ENCODE measurements at regions not wholly inside any gene's neighbourhood (a gene's known extent, or its start where the extent isn't known, plus 50 kb on each side); places are given as distances from the start of the nearest gene placed in this dataset.
A peak's percentile ranks its signal among the peaks of the same experiment; 100 is the strongest.

DNA sequence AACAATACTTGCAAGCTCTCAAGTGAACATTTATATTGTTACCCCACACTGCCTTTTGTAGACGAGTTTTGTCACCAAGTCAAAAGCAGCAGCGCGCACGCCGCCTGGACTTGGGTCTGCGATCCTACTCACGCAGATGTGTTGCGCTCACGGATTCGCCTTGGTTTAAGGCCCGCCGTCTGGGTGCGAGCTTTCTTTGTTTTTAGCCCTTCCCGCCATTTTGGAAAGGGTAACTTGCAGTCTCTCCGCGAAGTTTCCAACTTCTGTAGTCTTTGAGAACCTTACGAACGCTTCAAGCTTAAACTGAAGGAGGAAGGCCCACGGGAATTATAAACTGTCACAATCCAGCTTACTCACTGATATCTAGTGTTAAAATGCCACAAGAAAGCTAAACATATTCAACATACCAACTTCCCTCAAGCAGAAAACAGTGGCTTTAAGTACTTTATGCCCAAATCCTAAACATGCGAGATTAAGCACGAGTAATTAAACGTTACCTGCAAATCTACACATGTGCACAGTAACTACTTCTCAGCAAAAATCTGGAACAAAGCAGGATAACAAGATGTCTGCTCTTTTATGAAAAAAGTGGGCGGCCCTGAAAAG is 80.4 kb upstream of the BTN3A2 start:
- no peaks in the 10 kb centered on the region for H3K9me3 ChIP-seq
- no peak for FAIRE-seq
- intact Hi-C loops (cut with DNase I), result no loop called here
- H3K4me3 ChIP-seq, result peak overlapping the region; percentile 29 to 65 (median 56)
- H3K27me3 ChIP-seq, result no peaks in the 10 kb centered on the region
- ATAC-seq, result peak in 3 of 4 donors; percentile 2 to 18 (median 11)
- H3K27ac ChIP-seq, result peak overlapping the region; percentile 71 to 91 (median 80)
- DNase-seq, result peak in 4 of 6 donors; percentile 31 to 68 (median 44)
- peaks cover 0 to 5% (median 0%) of the 10 kb centered on the region in 3 donors for H3K4me1 ChIP-seq
- TF ChIP-seq, protein P1, sequence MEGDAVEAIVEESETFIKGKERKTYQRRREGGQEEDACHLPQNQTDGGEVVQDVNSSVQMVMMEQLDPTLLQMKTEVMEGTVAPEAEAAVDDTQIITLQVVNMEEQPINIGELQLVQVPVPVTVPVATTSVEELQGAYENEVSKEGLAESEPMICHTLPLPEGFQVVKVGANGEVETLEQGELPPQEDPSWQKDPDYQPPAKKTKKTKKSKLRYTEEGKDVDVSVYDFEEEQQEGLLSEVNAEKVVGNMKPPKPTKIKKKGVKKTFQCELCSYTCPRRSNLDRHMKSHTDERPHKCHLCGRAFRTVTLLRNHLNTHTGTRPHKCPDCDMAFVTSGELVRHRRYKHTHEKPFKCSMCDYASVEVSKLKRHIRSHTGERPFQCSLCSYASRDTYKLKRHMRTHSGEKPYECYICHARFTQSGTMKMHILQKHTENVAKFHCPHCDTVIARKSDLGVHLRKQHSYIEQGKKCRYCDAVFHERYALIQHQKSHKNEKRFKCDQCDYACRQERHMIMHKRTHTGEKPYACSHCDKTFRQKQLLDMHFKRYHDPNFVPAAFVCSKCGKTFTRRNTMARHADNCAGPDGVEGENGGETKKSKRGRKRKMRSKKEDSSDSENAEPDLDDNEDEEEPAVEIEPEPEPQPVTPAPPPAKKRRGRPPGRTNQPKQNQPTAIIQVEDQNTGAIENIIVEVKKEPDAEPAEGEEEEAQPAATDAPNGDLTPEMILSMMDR (IDR thresholded peaks at IDR 0.05), result no peak
- WGBS, 2 donors, result 3 to 5% methylated on average over 23 of the region's 23 CpGs
- H3K36me3 ChIP-seq, result no peaks in the 10 kb centered on the region

DNA sequence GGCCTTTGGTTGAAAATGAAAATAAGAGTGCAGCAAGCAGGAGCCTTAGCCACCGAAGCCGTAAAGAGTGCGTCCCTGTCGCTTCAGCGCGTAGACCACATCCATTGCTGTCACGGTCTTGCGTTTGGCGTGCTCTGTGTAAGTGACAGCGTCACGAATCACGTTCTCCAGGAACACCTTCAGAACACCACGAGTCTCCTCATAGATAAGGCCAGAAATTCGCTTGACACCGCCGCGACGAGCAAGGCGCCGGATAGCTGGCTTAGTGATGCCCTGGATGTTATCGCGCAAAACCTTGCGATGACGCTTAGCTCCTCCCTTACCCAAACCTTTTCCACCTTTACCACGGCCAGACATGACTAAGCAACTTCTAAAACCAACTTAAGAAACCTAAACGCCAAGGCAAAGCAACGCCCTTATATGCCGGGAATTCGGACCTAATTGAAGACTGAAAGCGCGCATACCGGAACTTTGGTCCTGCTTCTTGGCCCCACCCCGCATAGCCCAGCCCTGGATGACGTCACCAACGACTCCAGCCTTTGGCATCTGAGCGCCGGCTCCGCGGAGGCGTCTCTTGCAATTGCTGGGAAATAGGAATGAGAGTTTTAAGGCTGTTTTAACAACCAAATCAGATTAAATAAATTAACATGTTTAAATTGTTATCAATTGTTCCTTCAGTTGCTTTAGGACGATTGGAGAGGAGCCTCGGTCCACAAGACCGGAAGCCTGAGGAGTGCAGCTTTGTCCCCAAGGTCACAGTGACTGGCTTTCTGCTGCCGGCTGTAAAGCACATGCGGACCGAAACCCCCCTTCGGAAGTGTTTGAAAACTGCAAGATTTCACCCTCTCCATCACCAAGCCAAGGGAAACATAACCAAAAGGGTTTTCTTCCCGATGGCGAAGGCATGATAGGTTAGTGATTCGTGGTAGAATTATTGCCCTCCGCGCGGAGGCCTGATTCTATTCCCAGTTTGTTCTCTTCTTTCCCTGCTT is 79.6 kb upstream of the BTN3A2 start:
- 0 to 1% methylated on average over 53 of the region's 53 CpGs for WGBS, 2 donors
- TF ChIP-seq, protein P1 (IDR thresholded peaks at IDR 0.05), result no peak
- H3K27ac ChIP-seq, result peak overlapping the region; percentile 71 to 91 (median 80)
- no peaks in the 10 kb centered on the region for H3K36me3 ChIP-seq
- intact Hi-C loops (cut with DNase I), result no loop called here
- peak; percentile 90 to 96 (median 92) for ATAC-seq
- H3K4me1 ChIP-seq, result peaks cover 0 to 5% (median 0%) of the 10 kb centered on the region in 3 donors
- DNase-seq, result peak; percentile 89 to 98 (median 94)
- H3K27me3 ChIP-seq, result no peaks in the 10 kb centered on the region
- peak; percentile 89 for FAIRE-seq
- peak overlapping the region; percentile 29 to 65 (median 56) for H3K4me3 ChIP-seq
- H3K9me3 ChIP-seq, result no peaks in the 10 kb centered on the region

GRCh38 chr6:26286168-26286877 is 78.7 kb upstream of the BTN3A2 start:
- FAIRE-seq (no peak), ATAC-seq (peak; percentile 69 to 83 (median 74)), DNase-seq (peak in 5 of 6 donors; percentile 59 to 89 (median 67))
- WGBS, 2 donors, result 3% methylated on average over 18 of the region's 18 CpGs
- peaks cover 0 to 5% (median 0%) of the 10 kb centered on the region in 3 donors for H3K4me1 ChIP-seq
- TF ChIP-seq, protein P1 (IDR thresholded peaks at IDR 0.05), result no peak
- H3K27me3 ChIP-seq, result no peaks in the 10 kb centered on the region
- peak overlapping the region; percentile 71 to 91 (median 80) for H3K27ac ChIP-seq
- intact Hi-C loops (cut with DNase I), result no loop called here
- H3K36me3 ChIP-seq, result no peaks in the 10 kb centered on the region
- H3K4me3 ChIP-seq, result peak overlapping the region; percentile 29 to 65 (median 56)
- no peaks in the 10 kb centered on the region for H3K9me3 ChIP-seq

DNA sequence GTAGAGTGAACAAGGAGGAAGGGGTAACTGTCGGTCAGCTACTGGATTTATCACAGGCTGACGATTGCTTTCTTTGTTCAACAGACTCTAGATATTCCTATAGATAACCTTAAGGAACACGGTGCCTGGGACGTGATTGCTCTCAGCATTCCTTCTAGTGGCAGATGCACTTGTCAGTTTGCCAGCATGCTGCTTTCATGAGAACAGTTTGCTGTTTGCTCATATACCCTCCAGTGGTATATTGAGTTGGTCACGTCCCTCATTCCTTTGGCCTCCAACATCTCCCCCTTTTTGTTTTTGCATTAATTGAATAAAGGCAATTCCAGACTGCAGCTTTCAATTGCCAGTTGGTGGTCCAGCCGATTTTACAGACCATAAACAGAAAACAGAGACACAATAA is 76.8 kb upstream of the BTN3A2 start:
- H3K4me1 ChIP-seq, result peaks cover 0 to 4% (median 0%) of the 10 kb centered on the region in 3 donors
- intact Hi-C loops (cut with DNase I), result no loop called here
- H3K9me3 ChIP-seq, result no peaks in the 10 kb centered on the region
- no peak overlapping the region for H3K27ac ChIP-seq
- H3K27me3 ChIP-seq, result no peaks in the 10 kb centered on the region
- FAIRE-seq (no peak), DNase-seq (no peak), ATAC-seq (no peak)
- H3K36me3 ChIP-seq, result no peaks in the 10 kb centered on the region
- 78 to 85% methylated on average over 6 of the region's 6 CpGs for WGBS, 2 donors
- no peak overlapping the region for H3K4me3 ChIP-seq
- TF ChIP-seq, protein P1 (IDR thresholded peaks at IDR 0.05), result no peak

Measured in pancreas (tissue), 10 donors.